HG02852 (cell line): ENCODE measurements at regions not wholly inside any gene's neighbourhood (a gene's known extent, or its start where the extent isn't known, plus 50 kb on each side); places are given as distances from the start of the nearest gene placed in this dataset.
"Not testable (repeated sequence)": the region's sequence is repeated elsewhere in the genome, so short reads cannot be mapped to it uniquely, and the experiment has no call there.

Source experiments
- ATAC-seq: cut with Tn5 transposase; IDR thresholded peaks from one replicate; pipeline ENCODE4 v1.9.1; 2021; ENCODE audit warnings: mild to moderate bottlenecking, moderate library complexity; ENCODE audit not compliant: unreplicated experiment

- not testable (repeated sequence) for ATAC-seq
Observed at GRCh38 chr17:13659051-13659450, 57.3 kb upstream of the HS3ST3A1 start.

GRCh38 chr17:13665872-13666635 is 64.3 kb upstream of the HS3ST3A1 start:
- no peak for ATAC-seq

- ATAC-seq: no peak
Observed at GRCh38 chr17:13671341-13671740, 69.6 kb upstream of the HS3ST3A1 start.

GRCh38 chr17:13671771-13672170 is 70.0 kb upstream of the HS3ST3A1 start:
- ATAC-seq: peak; percentile 43

GRCh38 chr17:13678361-13678760 is 76.6 kb upstream of the HS3ST3A1 start:
- no peak for ATAC-seq

- no peak for ATAC-seq
Observed at GRCh38 chr17:13678841-13679240, 77.1 kb upstream of the HS3ST3A1 start.

GRCh38 chr17:13688716-13689115 is 87.0 kb upstream of the HS3ST3A1 start:
- no peak for ATAC-seq

GRCh38 chr17:13690806-13691205 is 89.1 kb upstream of the HS3ST3A1 start:
- ATAC-seq: no peak

- no peak for ATAC-seq
Observed at GRCh38 chr17:13694934-13695333, 93.2 kb upstream of the HS3ST3A1 start.

GRCh38 chr17:13698832-13699231 is 97.1 kb upstream of the HS3ST3A1 start:
- ATAC-seq: no peak

GRCh38 chr17:13699261-13699660 is 97.5 kb upstream of the HS3ST3A1 start:
- no peak for ATAC-seq

- ATAC-seq: no peak
Observed at GRCh38 chr17:13702266-13702665, 100.5 kb upstream of the HS3ST3A1 start.

- no peak for ATAC-seq
Observed at GRCh38 chr17:13704333-13704732, 102.6 kb upstream of the HS3ST3A1 start.

GRCh38 chr17:13705221-13705620 is 103.5 kb upstream of the HS3ST3A1 start:
- no peak for ATAC-seq

- no peak for ATAC-seq
Observed at GRCh38 chr17:13721705-13722104, 120.0 kb upstream of the HS3ST3A1 start.

- no peak for ATAC-seq
Observed at GRCh38 chr17:13725288-13725990, 123.7 kb upstream of the HS3ST3A1 start.

GRCh38 chr17:13727441-13728171 is 125.9 kb upstream of the HS3ST3A1 start:
- no peak for ATAC-seq

GRCh38 chr17:13728781-13729180 is 127.1 kb upstream of the HS3ST3A1 start:
- no peak for ATAC-seq

- no peak for ATAC-seq
Observed at GRCh38 chr17:13729466-13730134, 127.9 kb upstream of the HS3ST3A1 start.

- ATAC-seq: no peak
Observed at GRCh38 chr17:13734880-13735279, 133.2 kb upstream of the HS3ST3A1 start.

GRCh38 chr17:13735444-13735843 is 133.7 kb upstream of the HS3ST3A1 start:
- ATAC-seq: no peak
